Panc1 (cell line): ENCODE measurements at regions not wholly inside any gene's neighbourhood (a gene's known extent, or its start where the extent isn't known, plus 50 kb on each side); places are given as distances from the start of the nearest gene placed in this dataset.

Experiments
- CTCF ChIP-seq: fragments of 450-650 bp; IDR thresholded peaks from 2 replicates; pipeline ENCODE4 v1.5.1; 2017; ENCODE audit warnings: mild to moderate bottlenecking
- POLR2AphosphoS5 ChIP-seq: IDR thresholded peaks from 2 replicates; pipeline ENCODE4 v1.6.1; 2012; ENCODE audit warnings: mild to moderate bottlenecking, low read depth, low read length, moderate library complexity
- REST ChIP-seq, 2 experiments: IDR thresholded peaks; 2 replicates each; pipeline ENCODE4 v1.6.1; 2011 to 2012; ENCODE audit warnings: low read depth in 2 of 2, control low read depth in 1 of 2, low read length in 1 of 2, mild to moderate bottlenecking in 1 of 2, moderate library complexity in 1 of 2; ENCODE audit not compliant: insufficient read depth in 1 of 2
- SIN3A ChIP-seq: IDR thresholded peaks from 2 replicates; pipeline ENCODE4 v1.6.1; 2012; ENCODE audit warnings: low read depth, mild to moderate bottlenecking, low read length, moderate library complexity, borderline replicate concordance; ENCODE audit not compliant: insufficient read depth
- TCF7L2 ChIP-seq: IDR thresholded peaks from 2 replicates; pipeline ENCODE4 v1.6.1; 2011; ENCODE audit warnings: mild to moderate bottlenecking, low read depth, low read length, inconsistent platforms

- TF ChIP-seq CTCF (no peak), REST (IDR thresholded peaks at IDR 0.05; ENCODE audit: insufficient read depth in 1 of 2, low read depth in 2 of 2, low read length in 1 of 2) (no peak), SIN3A (no peak), POLR2AphosphoS5 (no peak), TCF7L2 (no peak)
Observed at GRCh38 chr6:86276056-86276455, 633.4 kb upstream of the SYNCRIP start.
